Mesodermal cell (in vitro differentiated cells): ENCODE measurements at regions not wholly inside any gene's neighbourhood (a gene's known extent, or its start where the extent isn't known, plus 50 kb on each side); places are given as distances from the start of the nearest gene placed in this dataset.
"Not testable (repeated sequence)": the region's sequence is repeated elsewhere in the genome, so short reads cannot be mapped to it uniquely, and the experiment has no call there.

Experiments
- H3K27ac ChIP-seq: 2 replicates; pipeline ENCODE4 v1.7.0; 2013; ENCODE audit warnings: mild to moderate bottlenecking, low read depth, low read length, moderate library complexity; ENCODE audit not compliant: severe bottlenecking
- H3K36me3 ChIP-seq: 2 replicates; pipeline ENCODE4 v1.7.1; 2013; ENCODE audit warnings: mild to moderate bottlenecking, low read length, moderate library complexity; ENCODE audit not compliant: control insufficient read depth, insufficient read depth
- H3K4me1 ChIP-seq: one replicate; pipeline ENCODE4 v1.7.1; 2013; ENCODE audit warnings: mild to moderate bottlenecking, low read length; ENCODE audit not compliant: insufficient read depth, control insufficient read depth, poor library complexity, severe bottlenecking
- H3K4me3 ChIP-seq: 2 replicates; pipeline ENCODE4 v1.7.0; 2013; ENCODE audit warnings: low read length, control low read depth, mild to moderate bottlenecking; ENCODE audit not compliant: insufficient read depth, poor library complexity, severe bottlenecking; ENCODE audit errors: extremely low read depth
- H3K9me3 ChIP-seq: 2 replicates; pipeline ENCODE4 v1.7.1; 2013; ENCODE audit warnings: mild to moderate bottlenecking, low read length, moderate library complexity; ENCODE audit not compliant: control insufficient read depth
- WGBS, 2 experiments: methylation state at CpG; one replicate each; pipeline ENCODE4 v1.1.5; 2013; ENCODE audit warnings: missing lambda C conversion rate in 2 of 2; ENCODE audit not compliant: insufficient coverage in 2 of 2; 5-methylcytosine and 5-hydroxymethylcytosine counted together

DNA sequence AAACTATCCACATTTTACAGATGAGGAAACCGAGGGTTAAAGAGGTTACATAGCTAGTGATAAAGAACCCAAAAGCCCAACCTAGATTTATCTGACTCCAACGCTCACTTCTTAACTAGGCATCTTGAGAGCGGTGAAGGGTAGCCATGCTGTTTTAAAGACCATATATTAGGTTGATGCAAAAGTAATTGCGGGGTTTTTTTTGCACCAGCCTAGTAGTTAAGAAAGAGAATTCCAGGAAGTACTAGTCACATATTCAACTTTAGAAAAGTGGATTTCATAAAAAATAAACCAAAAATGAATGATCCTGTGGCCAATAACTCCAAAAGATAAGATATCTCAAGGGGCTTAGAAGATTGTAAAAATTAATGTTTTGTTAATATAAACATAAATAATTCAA, 162.1 kb downstream of the GLUL start:
- 95% methylated on average over 3 of the region's 4 CpGs; no CpG with 5 or more reads in 1 of the 2 experiments for WGBS, 2 experiments
- H3K36me3 ChIP-seq: no peaks in the 10 kb centered on the region
- H3K27ac ChIP-seq: no peak overlapping the region
- no peaks in the 10 kb centered on the region for H3K9me3 ChIP-seq
- H3K4me3 ChIP-seq: no peak overlapping the region
- H3K4me1 ChIP-seq: no peaks in the 10 kb centered on the region

GRCh38 chr1:182227864-182228547, 163.6 kb downstream of the GLUL start:
- no peaks in the 10 kb centered on the region for H3K9me3 ChIP-seq
- no peaks in the 10 kb centered on the region for H3K4me1 ChIP-seq
- 81 to 90% methylated on average over 2 to 4 of the region's 4 CpGs for WGBS, 2 experiments
- H3K36me3 ChIP-seq: no peaks in the 10 kb centered on the region
- no peak overlapping the region for H3K4me3 ChIP-seq
- H3K27ac ChIP-seq: no peak overlapping the region

- H3K27ac ChIP-seq: no peak overlapping the region
- H3K9me3 ChIP-seq: no peaks in the 10 kb centered on the region
- H3K4me3 ChIP-seq: no peak overlapping the region
- no peaks in the 10 kb centered on the region for H3K36me3 ChIP-seq
- no peaks in the 10 kb centered on the region for H3K4me1 ChIP-seq
- 60% methylated on average over 1 of the region's 2 CpGs; no CpG with 5 or more reads in 1 of the 2 experiments for WGBS, 2 experiments
These were observed 165.0 kb downstream of the GLUL start for GRCh38 chr1:182226618-182227017.

DNA sequence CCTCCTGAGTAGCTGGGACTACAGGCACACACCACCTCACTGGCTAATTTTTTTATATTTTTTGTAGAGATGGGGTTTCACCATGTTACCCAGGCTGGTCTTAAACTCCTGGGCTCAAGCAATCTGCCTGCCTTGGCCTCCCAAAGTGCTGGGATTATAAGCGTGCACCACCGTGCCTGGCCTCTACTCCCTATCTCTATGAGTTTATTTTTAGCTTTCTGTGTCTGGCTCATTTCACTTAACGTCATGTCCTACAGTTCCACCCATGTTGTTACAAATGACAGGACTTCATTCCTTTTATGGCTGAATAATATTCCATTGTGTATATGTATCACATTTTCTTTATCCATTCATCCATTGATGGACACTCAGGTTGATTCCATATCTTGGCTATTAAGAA, 164.2 kb upstream of the ZNF648 start:
- 90 to 100% methylated on average over 2 to 3 of the region's 3 CpGs for WGBS, 2 experiments
- H3K36me3 ChIP-seq, H3K27ac ChIP-seq, H3K4me3 ChIP-seq, H3K9me3 ChIP-seq, H3K4me1 ChIP-seq: not testable (repeated sequence)

GRCh38 chr1:182221990-182222389, 160.5 kb upstream of the ZNF648 start:
- WGBS, 2 experiments: no CpG with 5 or more reads among the region's 2 CpGs
- not testable (repeated sequence) for H3K36me3 ChIP-seq, H3K9me3 ChIP-seq, H3K27ac ChIP-seq, H3K4me3 ChIP-seq, H3K4me1 ChIP-seq

- not testable (repeated sequence) for H3K27ac ChIP-seq, H3K4me3 ChIP-seq, H3K9me3 ChIP-seq, H3K36me3 ChIP-seq, H3K4me1 ChIP-seq
- WGBS, 2 experiments: 100% methylated on average over 1 of the region's 1 CpG; no CpG with 5 or more reads in 1 of the 2 experiments
These were observed 159.9 kb upstream of the ZNF648 start for GRCh38 chr1:182221367-182221766.

- no peak overlapping the region for H3K27ac ChIP-seq
- H3K36me3 ChIP-seq: no peaks in the 10 kb centered on the region
- H3K9me3 ChIP-seq: no peaks in the 10 kb centered on the region
- no peak overlapping the region for H3K4me3 ChIP-seq
- H3K4me1 ChIP-seq: peaks cover 3% of the 10 kb centered on the region
- WGBS, 2 experiments: 88 to 96% methylated on average over 2 of the region's 2 CpGs
These were observed 156.5 kb upstream of the ZNF648 start for GRCh38 chr1:182217967-182218366.

DNA sequence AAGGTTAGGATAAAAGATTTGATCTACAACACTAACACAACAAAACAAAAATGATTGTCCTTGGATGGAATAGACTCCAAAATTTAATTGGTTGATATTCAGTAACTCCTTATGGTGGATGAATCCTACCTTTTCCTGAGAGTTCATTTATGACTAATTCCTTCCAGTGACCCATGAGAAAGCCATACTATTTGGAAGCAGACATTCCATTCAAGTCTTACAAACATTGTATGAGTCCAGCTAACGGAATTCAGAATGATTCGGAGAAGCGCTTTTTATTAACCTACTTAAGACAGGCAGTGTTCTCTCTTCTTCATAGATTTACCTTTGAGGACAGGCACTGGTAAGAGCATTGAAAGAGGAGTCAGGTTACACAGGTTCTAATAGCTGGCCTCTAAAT, 155.6 kb upstream of the ZNF648 start:
- no CpG with 5 or more reads among the region's 3 CpGs for WGBS, 2 experiments
- no peak overlapping the region for H3K27ac ChIP-seq

GRCh38 chr1:182215764-182216163, 154.3 kb upstream of the ZNF648 start:
- peaks cover 3% of the 10 kb centered on the region for H3K4me1 ChIP-seq
- H3K27ac ChIP-seq: no peak overlapping the region
- no peaks in the 10 kb centered on the region for H3K9me3 ChIP-seq
- H3K36me3 ChIP-seq: no peaks in the 10 kb centered on the region
- no peak overlapping the region for H3K4me3 ChIP-seq

More for the DNA sequence above, 155.6 kb upstream of the ZNF648 start:
- Histone ChIP-seq H3K9me3 (no peaks in the 10 kb centered on the region), H3K4me1 (peaks cover 3% of the 10 kb centered on the region), H3K36me3 (no peaks in the 10 kb centered on the region), H3K4me3 (no peak overlapping the region)

DNA sequence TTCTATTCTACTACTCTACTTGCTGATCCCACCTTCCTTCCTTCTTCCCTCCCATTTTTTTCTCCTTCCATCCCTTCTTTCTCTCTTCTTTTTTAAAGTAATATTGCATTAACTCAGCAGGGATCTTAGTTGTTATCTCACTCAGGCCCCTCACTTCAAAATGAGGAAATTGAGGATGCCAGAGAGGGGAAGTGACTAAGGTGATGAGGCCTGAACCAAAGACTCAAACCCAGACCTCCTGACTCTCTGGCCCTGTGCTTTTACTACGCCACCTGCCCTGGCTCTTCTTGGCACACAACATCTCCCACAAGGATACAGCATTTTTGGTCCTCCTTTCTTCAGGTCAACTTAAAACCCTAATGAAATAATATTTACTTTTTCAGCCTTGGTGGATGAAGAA, 151.7 kb upstream of the ZNF648 start:
- Histone ChIP-seq H3K36me3 (no peaks in the 10 kb centered on the region), H3K27ac (no peak overlapping the region), H3K4me1 (peaks cover 10% of the 10 kb centered on the region), H3K9me3 (no peaks in the 10 kb centered on the region), H3K4me3 (no peak overlapping the region)
- WGBS, 2 experiments: no CpG with 5 or more reads among the region's 1 CpG

DNA sequence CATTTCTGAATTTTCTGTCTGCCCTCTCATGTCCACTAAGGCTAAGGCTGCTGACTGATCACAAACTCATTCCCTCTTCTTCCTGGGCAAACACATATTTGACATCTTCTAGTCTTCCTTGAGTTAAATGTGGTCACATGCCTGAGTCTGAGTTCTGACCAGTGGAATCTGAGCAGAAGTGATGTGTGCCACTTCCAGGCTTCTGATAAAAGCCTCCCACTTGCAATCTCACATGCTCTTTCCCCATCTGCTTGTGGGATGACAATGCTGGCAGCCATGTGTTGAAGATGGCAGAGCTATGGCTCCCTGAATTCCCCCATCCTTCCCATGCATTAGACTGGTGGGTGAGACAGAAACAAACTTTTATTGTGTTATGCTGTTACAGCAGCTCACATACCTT, 149.9 kb upstream of the ZNF648 start:
- Histone ChIP-seq H3K27ac (no peak overlapping the region), H3K4me1 (peaks cover 25% of the 10 kb centered on the region)

More for the DNA sequence above, 149.9 kb upstream of the ZNF648 start:
- Histone ChIP-seq H3K36me3 (no peaks in the 10 kb centered on the region), H3K9me3 (no peaks in the 10 kb centered on the region), H3K4me3 (no peak overlapping the region)
